ENCODE measurements at regions not wholly inside any gene's neighbourhood (a gene's known extent, or its start where the extent isn't known, plus 50 kb on each side); places are given as distances from the start of the nearest gene placed in this dataset.

DNA sequence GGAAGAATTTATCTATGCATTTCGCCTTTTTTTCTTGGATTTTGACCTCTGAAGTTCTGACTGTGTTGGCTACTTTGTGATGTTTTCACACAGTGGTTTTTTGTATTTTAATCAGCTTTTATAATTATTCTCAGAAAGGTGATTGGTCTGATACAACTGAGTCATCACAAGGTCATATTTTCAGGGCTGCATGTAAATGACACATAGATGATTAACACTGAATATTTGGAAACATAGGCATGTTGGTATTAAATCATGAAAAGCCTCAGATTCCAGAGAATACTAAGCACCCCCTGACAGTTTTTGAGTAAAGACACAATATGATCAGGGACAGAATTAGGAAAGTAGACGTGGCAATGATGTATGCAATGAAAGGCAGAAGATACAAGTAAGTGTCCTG lies 175.5 kb upstream of the SLCO3A1 start (continued):
- TF ChIP-seq, protein P1, sequence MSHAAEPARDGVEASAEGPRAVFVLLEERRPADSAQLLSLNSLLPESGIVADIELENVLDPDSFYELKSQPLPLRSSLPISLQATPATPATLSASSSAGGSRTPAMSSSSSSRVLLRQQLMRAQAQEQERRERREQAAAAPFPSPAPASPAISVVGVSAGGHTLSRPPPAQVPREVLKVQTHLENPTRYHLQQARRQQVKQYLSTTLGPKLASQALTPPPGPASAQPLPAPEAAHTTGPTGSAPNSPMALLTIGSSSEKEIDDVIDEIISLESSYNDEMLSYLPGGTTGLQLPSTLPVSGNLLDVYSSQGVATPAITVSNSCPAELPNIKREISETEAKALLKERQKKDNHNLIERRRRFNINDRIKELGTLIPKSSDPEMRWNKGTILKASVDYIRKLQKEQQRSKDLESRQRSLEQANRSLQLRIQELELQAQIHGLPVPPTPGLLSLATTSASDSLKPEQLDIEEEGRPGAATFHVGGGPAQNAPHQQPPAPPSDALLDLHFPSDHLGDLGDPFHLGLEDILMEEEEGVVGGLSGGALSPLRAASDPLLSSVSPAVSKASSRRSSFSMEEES (CRISPR knock-in tag; IDR thresholded peaks at IDR 0.05), result no peak
- TF ChIP-seq, protein P2, sequence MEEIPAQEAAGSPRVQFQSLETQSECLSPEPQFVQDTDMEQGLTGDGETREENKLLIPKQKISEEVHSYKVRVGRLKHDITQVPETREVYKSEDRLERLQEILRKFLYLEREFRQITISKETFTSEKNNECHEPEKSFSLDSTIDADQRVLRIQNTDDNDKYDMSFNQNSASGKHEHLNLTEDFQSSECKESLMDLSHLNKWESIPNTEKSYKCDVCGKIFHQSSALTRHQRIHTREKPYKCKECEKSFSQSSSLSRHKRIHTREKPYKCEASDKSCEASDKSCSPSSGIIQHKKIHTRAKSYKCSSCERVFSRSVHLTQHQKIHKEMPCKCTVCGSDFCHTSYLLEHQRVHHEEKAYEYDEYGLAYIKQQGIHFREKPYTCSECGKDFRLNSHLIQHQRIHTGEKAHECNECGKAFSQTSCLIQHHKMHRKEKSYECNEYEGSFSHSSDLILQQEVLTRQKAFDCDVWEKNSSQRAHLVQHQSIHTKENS (CRISPR knock-in tag; IDR thresholded peaks at IDR 0.05), result no peak
- TF ChIP-seq ZNF707 (CRISPR knock-in tag; conservative IDR thresholded peaks at IDR 0.05) (no peak), RBM39 (optimal IDR thresholded peaks at IDR 0.05; ENCODE audit: low read depth, low read length) (no peak), BHLHE40 (IDR thresholded peaks at IDR 0.05; ENCODE audit: low read length) (no peak), ZFP1 (CRISPR knock-in tag; IDR thresholded peaks at IDR 0.05) (no peak)
- TF ChIP-seq, protein P3, sequence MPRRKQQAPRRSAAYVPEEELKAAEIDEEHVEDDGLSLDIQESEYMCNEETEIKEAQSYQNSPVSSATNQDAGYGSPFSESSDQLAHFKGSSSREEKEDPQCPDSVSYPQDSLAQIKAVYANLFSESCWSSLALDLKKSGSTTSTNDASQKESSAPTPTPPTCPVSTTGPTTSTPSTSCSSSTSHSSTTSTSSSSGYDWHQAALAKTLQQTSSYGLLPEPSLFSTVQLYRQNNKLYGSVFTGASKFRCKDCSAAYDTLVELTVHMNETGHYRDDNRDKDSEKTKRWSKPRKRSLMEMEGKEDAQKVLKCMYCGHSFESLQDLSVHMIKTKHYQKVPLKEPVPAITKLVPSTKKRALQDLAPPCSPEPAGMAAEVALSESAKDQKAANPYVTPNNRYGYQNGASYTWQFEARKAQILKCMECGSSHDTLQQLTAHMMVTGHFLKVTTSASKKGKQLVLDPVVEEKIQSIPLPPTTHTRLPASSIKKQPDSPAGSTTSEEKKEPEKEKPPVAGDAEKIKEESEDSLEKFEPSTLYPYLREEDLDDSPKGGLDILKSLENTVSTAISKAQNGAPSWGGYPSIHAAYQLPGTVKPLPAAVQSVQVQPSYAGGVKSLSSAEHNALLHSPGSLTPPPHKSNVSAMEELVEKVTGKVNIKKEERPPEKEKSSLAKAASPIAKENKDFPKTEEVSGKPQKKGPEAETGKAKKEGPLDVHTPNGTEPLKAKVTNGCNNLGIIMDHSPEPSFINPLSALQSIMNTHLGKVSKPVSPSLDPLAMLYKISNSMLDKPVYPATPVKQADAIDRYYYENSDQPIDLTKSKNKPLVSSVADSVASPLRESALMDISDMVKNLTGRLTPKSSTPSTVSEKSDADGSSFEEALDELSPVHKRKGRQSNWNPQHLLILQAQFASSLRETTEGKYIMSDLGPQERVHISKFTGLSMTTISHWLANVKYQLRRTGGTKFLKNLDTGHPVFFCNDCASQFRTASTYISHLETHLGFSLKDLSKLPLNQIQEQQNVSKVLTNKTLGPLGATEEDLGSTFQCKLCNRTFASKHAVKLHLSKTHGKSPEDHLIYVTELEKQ (CRISPR knock-in tag; IDR thresholded peaks at IDR 0.05), result no peak
